ENCODE measurements at regions not wholly inside any gene's neighbourhood (a gene's known extent, or its start where the extent isn't known, plus 50 kb on each side); places are given as distances from the start of the nearest gene placed in this dataset.

- DNase-seq (ENCODE audit: low read depth), result no peak
- no peak for TF ChIP-seq CTCF (IDR thresholded peaks at IDR 0.05; ENCODE audit: insufficient read depth, low read length)
- H3K4me3 ChIP-seq (ENCODE audit: low read depth, low read length), result no peak overlapping the region
These were observed 144.9 kb downstream of the HAPSTR1 start for GRCh38 chr16:9236319-9236718.

GRCh38 chr16:9238346-9238745 is 146.9 kb downstream of the HAPSTR1 start:
- H3K4me3 ChIP-seq (ENCODE audit: low read depth, low read length), result no peak overlapping the region
- TF ChIP-seq CTCF (IDR thresholded peaks at IDR 0.05; ENCODE audit: insufficient read depth, low read length), result no peak
- DNase-seq (ENCODE audit: low read depth), result no peak

GRCh38 chr16:9241177-9241576 is 149.7 kb downstream of the HAPSTR1 start:
- TF ChIP-seq CTCF (IDR thresholded peaks at IDR 0.05; ENCODE audit: insufficient read depth, low read length), result no peak
- DNase-seq (ENCODE audit: low read depth), result no peak
- H3K4me3 ChIP-seq (ENCODE audit: low read depth, low read length), result no peak overlapping the region

- no peak for TF ChIP-seq CTCF (IDR thresholded peaks at IDR 0.05; ENCODE audit: insufficient read depth, low read length)
- DNase-seq (ENCODE audit: low read depth), result no peak
- H3K4me3 ChIP-seq (ENCODE audit: low read depth, low read length), result no peak overlapping the region
These were observed 156.7 kb downstream of the HAPSTR1 start for GRCh38 chr16:9248162-9248561.

GRCh38 chr16:9249534-9249933 is 158.1 kb downstream of the HAPSTR1 start:
- H3K4me3 ChIP-seq (ENCODE audit: low read depth, low read length), result no peak overlapping the region
- DNase-seq (ENCODE audit: low read depth), result no peak
- TF ChIP-seq CTCF (IDR thresholded peaks at IDR 0.05; ENCODE audit: insufficient read depth, low read length), result no peak

- no peak for DNase-seq (ENCODE audit: low read depth)
These were observed 159.6 kb downstream of the HAPSTR1 start for GRCh38 chr16:9251026-9251425.

More at GRCh38 chr16:9251026-9251425, 159.6 kb downstream of the HAPSTR1 start:
- H3K4me3 ChIP-seq (ENCODE audit: low read depth, low read length), result no peak overlapping the region
- no peak for TF ChIP-seq CTCF (IDR thresholded peaks at IDR 0.05; ENCODE audit: insufficient read depth, low read length)

Measured in fibroblast of the aortic adventitia (primary cell).